Suprapubic skin (tissue), 4 donors: ENCODE measurements at regions not wholly inside any gene's neighbourhood (a gene's known extent, or its start where the extent isn't known, plus 50 kb on each side); places are given as distances from the start of the nearest gene placed in this dataset.

ENCODE experiments used
- DNase-seq, 2 donors: peaks; one replicate each; pipeline ENCODE4 v3.0.0-alpha.2; 2019; ENCODE audit warnings: low spot score in 2 of 2
- H3K27ac ChIP-seq: fragments of 200-600 bp; sonication (generic); one replicate; pipeline ENCODE4 v1.5.1; 2019
- H3K27me3 ChIP-seq: fragments of 200-600 bp; sonication (generic); one replicate; pipeline ENCODE4 v1.5.1; 2019
- H3K36me3 ChIP-seq: fragments of 200-600 bp; sonication (generic); one replicate; pipeline ENCODE4 v1.5.1; 2019
- H3K4me1 ChIP-seq: fragments of 200-600 bp; sonication (generic); one replicate; pipeline ENCODE4 v1.5.1; 2019
- H3K4me3 ChIP-seq: fragments of 200-600 bp; sonication (generic); one replicate; pipeline ENCODE4 v1.5.1; 2019; ENCODE audit warnings: mild to moderate bottlenecking
- H3K9me3 ChIP-seq: fragments of 200-600 bp; sonication (generic); one replicate; pipeline ENCODE4 v1.5.1; 2019
- CTCF ChIP-seq, 2 donors: fragments of 200-600 bp in 1 of 2; fragments of 450-650 bp in 1 of 2; sonication (generic) in 1 of 2; IDR thresholded peaks; one replicate each; pipeline ENCODE4 v1.5.1; 2016 to 2019; ENCODE audit warnings: antibody characterized with exemption in 2 of 2, mild to moderate bottlenecking in 1 of 2, moderate library complexity in 1 of 2
- EP300 ChIP-seq: sonication (generic); formaldehyde crosslinking; IDR thresholded peaks from one replicate; pipeline ENCODE4 v1.6.1; 2017; ENCODE audit warnings: antibody characterized with exemption
- POLR2A ChIP-seq, 2 donors: fragments of 450-650 bp; IDR thresholded peaks; one replicate each; pipeline ENCODE4 v1.6.1; 2017; ENCODE audit warnings: antibody characterized with exemption in 2 of 2, mild to moderate bottlenecking in 2 of 2, moderate library complexity in 2 of 2
- POLR2AphosphoS5 ChIP-seq, 3 donors: sonication (generic); formaldehyde crosslinking; IDR thresholded peaks; one replicate each; pipeline ENCODE4 v1.6.1; 2017; ENCODE audit warnings: antibody characterized with exemption in 3 of 3
- WGBS: methylation state at CpG from one replicate; pipeline ENCODE4 v1.1.5; 2018; 5-methylcytosine and 5-hydroxymethylcytosine counted together

GRCh38 chr13:84405286-84405685, 523.0 kb upstream of the SLITRK1 start:
- Histone ChIP-seq H3K4me3 (no peak overlapping the region), H3K4me1 (no peaks in the 10 kb centered on the region), H3K27ac (no peak overlapping the region), H3K27me3 (no peaks in the 10 kb centered on the region), H3K9me3 (no peaks in the 10 kb centered on the region), H3K36me3 (no peaks in the 10 kb centered on the region)
- no peak for TF ChIP-seq POLR2A (IDR thresholded peaks at IDR 0.05)
- no peak for TF ChIP-seq CTCF (IDR thresholded peaks at IDR 0.05)
- no peak for TF ChIP-seq EP300
- no peak for TF ChIP-seq POLR2AphosphoS5 (IDR thresholded peaks at IDR 0.05)
- WGBS: 88% methylated on average over 1 of the region's 1 CpG
- DNase-seq: no peak

- Histone ChIP-seq H3K4me1 (no peaks in the 10 kb centered on the region), H3K9me3 (peaks cover 3% of the 10 kb centered on the region), H3K27ac (no peak overlapping the region), H3K27me3 (no peaks in the 10 kb centered on the region), H3K4me3 (no peak overlapping the region), H3K36me3 (no peaks in the 10 kb centered on the region)
- 72% methylated on average over 2 of the region's 2 CpGs for WGBS
- no peak for TF ChIP-seq POLR2AphosphoS5 (IDR thresholded peaks at IDR 0.05)
- TF ChIP-seq CTCF (IDR thresholded peaks at IDR 0.05): no peak
- no peak for TF ChIP-seq EP300
- TF ChIP-seq POLR2A (IDR thresholded peaks at IDR 0.05): no peak
- no peak for DNase-seq
These were observed 518.4 kb upstream of the SLITRK1 start for GRCh38 chr13:84400706-84401105.

GRCh38 chr13:84399320-84400085, 517.2 kb upstream of the SLITRK1 start:
- TF ChIP-seq EP300 (no peak), CTCF (IDR thresholded peaks at IDR 0.05) (no peak), POLR2A (IDR thresholded peaks at IDR 0.05) (no peak), POLR2AphosphoS5 (IDR thresholded peaks at IDR 0.05) (no peak)
- Histone ChIP-seq H3K4me1 (no peaks in the 10 kb centered on the region), H3K4me3 (no peak overlapping the region), H3K36me3 (no peaks in the 10 kb centered on the region), H3K27ac (no peak overlapping the region), H3K27me3 (no peaks in the 10 kb centered on the region), H3K9me3 (peaks cover 3% of the 10 kb centered on the region)
- WGBS: 90% methylated on average over 6 of the region's 7 CpGs
- no peak for DNase-seq

GRCh38 chr13:84393981-84394625, 511.8 kb upstream of the SLITRK1 start:
- no peaks in the 10 kb centered on the region for H3K4me1 ChIP-seq
- 83% methylated on average over 4 of the region's 4 CpGs for WGBS
- H3K36me3 ChIP-seq: no peaks in the 10 kb centered on the region
- no peak overlapping the region for H3K4me3 ChIP-seq
- H3K27ac ChIP-seq: no peak overlapping the region
- H3K27me3 ChIP-seq: no peaks in the 10 kb centered on the region
- DNase-seq: no peak
- no peak for TF ChIP-seq EP300
- peaks cover 7% of the 10 kb centered on the region for H3K9me3 ChIP-seq

- Histone ChIP-seq H3K4me1 (no peaks in the 10 kb centered on the region), H3K27me3 (no peaks in the 10 kb centered on the region), H3K36me3 (no peaks in the 10 kb centered on the region), H3K27ac (no peak overlapping the region), H3K9me3 (peaks cover 4% of the 10 kb centered on the region), H3K4me3 (no peak overlapping the region)
- no peak for DNase-seq
- no peak for TF ChIP-seq EP300
- no peak for TF ChIP-seq POLR2A (IDR thresholded peaks at IDR 0.05)
- no peak for TF ChIP-seq POLR2AphosphoS5 (IDR thresholded peaks at IDR 0.05)
- TF ChIP-seq CTCF (IDR thresholded peaks at IDR 0.05): no peak
- WGBS: 26% methylated on average over 3 of the region's 3 CpGs
These were observed 498.6 kb upstream of the SLITRK1 start for GRCh38 chr13:84380866-84381265.
